Neural crest cell (in vitro differentiated cells): ENCODE measurements at regions not wholly inside any gene's neighbourhood (a gene's known extent, or its start where the extent isn't known, plus 50 kb on each side); places are given as distances from the start of the nearest gene placed in this dataset.

Source experiments
- DNase-seq: peaks from one replicate; pipeline ENCODE4 v3.0.0; 2021; ENCODE audit warnings: low read depth, mixed read lengths, low spot score
- H3K27ac Mint-ChIP-seq: one replicate; pipeline ENCODE4 v1.8.0; 2021; ENCODE audit warnings: mild to moderate bottlenecking, mixed read lengths; ENCODE audit not compliant: unreplicated experiment
- H3K27me3 Mint-ChIP-seq: 2 replicates; pipeline ENCODE4 v1.8.0; 2021; ENCODE audit warnings: low read depth, mild to moderate bottlenecking, mixed read lengths
- H3K36me3 Mint-ChIP-seq: 2 replicates; pipeline ENCODE4 v1.8.0; 2021; ENCODE audit warnings: low read depth, mild to moderate bottlenecking, mixed read lengths
- H3K4me1 Mint-ChIP-seq: 2 replicates; pipeline ENCODE4 v1.8.0; 2021; ENCODE audit warnings: mixed read lengths
- H3K4me3 Mint-ChIP-seq: one replicate; pipeline ENCODE4 v1.8.0; 2021; ENCODE audit warnings: mild to moderate bottlenecking, mixed read lengths
- H3K9me3 Mint-ChIP-seq: 2 replicates; pipeline ENCODE4 v1.8.0; 2021; ENCODE audit warnings: mixed read lengths
- TF ChIP-seq, protein P1 (sequence below): fragments of 200-600 bp; sonication (generic); conservative IDR thresholded peaks from 2 replicates; pipeline ENCODE4 v1.5.0; 2021; ENCODE audit warnings: antibody characterized with exemption, mild to moderate bottlenecking

GRCh38 chr3:159925248-159925647 is 63.4 kb upstream of the IL12A start:
- H3K9me3 Mint-ChIP-seq: no peaks in the 10 kb centered on the region
- H3K4me1 Mint-ChIP-seq: peaks cover 8% of the 10 kb centered on the region
- H3K36me3 Mint-ChIP-seq: no peaks in the 10 kb centered on the region
- no peak overlapping the region for H3K27ac Mint-ChIP-seq
- no peaks in the 10 kb centered on the region for H3K27me3 Mint-ChIP-seq
- no peak for DNase-seq
- TF ChIP-seq, protein P1, sequence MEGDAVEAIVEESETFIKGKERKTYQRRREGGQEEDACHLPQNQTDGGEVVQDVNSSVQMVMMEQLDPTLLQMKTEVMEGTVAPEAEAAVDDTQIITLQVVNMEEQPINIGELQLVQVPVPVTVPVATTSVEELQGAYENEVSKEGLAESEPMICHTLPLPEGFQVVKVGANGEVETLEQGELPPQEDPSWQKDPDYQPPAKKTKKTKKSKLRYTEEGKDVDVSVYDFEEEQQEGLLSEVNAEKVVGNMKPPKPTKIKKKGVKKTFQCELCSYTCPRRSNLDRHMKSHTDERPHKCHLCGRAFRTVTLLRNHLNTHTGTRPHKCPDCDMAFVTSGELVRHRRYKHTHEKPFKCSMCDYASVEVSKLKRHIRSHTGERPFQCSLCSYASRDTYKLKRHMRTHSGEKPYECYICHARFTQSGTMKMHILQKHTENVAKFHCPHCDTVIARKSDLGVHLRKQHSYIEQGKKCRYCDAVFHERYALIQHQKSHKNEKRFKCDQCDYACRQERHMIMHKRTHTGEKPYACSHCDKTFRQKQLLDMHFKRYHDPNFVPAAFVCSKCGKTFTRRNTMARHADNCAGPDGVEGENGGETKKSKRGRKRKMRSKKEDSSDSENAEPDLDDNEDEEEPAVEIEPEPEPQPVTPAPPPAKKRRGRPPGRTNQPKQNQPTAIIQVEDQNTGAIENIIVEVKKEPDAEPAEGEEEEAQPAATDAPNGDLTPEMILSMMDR: no peak
- no peak overlapping the region for H3K4me3 Mint-ChIP-seq

DNA sequence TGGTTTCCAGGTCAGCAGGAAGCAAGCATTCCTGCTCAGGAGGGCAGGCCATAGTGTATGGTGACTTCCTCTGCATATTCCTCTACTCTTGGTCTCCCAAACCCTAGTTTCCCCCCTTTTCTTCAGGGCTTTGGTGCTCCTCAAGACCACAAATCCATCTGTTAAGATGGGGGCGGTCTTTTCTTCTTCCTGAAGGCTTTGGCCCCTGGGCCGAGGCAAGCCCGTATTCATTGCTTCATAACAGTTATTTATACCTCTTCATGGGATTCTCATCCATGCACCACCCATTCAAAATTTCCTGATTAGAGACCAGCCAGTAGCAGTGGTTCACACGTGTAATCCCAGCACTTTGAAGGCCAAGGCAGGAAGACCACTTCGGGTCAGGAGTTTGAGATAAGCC is 62.1 kb upstream of the IL12A start:
- TF ChIP-seq, protein P1: no peak
- Mint-ChIP-seq H3K36me3 (no peaks in the 10 kb centered on the region), H3K27me3 (no peaks in the 10 kb centered on the region), H3K4me1 (peaks cover 8% of the 10 kb centered on the region), H3K27ac (no peak overlapping the region), H3K9me3 (no peaks in the 10 kb centered on the region), H3K4me3 (no peak overlapping the region)
- no peak for DNase-seq

GRCh38 chr3:159928071-159928491 is 60.6 kb upstream of the IL12A start:
- Mint-ChIP-seq H3K27me3 (no peaks in the 10 kb centered on the region), H3K9me3 (peaks cover 5% of the 10 kb centered on the region), H3K27ac (peak overlapping the region; percentile 0), H3K36me3 (peaks cover 1% of the 10 kb centered on the region), H3K4me3 (no peak overlapping the region), H3K4me1 (peaks cover 8% of the 10 kb centered on the region)
- DNase-seq: no peak
- TF ChIP-seq, protein P1: no peak

DNA sequence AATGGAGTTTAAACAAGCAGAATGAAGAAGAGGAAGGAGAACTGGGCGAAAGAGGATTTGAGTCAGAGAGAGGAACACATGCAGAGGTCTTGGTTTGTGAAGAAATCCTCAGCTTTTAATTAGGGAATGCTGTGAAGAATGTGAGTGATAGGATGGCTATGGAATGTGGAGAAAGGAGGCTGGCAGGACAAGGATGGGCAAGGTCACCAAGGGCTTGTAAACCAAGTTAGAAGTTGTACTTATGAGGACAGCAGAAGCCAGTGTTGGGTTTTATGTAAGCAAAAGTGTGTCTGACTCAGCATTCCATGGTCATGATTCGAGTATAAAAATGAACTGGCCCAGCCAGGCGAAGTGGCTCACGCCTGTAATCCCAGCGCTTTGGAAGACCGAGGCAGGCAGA is 60.0 kb upstream of the IL12A start:
- Mint-ChIP-seq H3K4me3 (no peak overlapping the region), H3K27ac (peak overlapping the region; percentile 0), H3K27me3 (no peaks in the 10 kb centered on the region), H3K36me3 (peaks cover 3% of the 10 kb centered on the region), H3K4me1 (peaks cover 8% of the 10 kb centered on the region), H3K9me3 (peaks cover 7% of the 10 kb centered on the region)
- TF ChIP-seq, protein P1: no peak
- no peak for DNase-seq

DNA sequence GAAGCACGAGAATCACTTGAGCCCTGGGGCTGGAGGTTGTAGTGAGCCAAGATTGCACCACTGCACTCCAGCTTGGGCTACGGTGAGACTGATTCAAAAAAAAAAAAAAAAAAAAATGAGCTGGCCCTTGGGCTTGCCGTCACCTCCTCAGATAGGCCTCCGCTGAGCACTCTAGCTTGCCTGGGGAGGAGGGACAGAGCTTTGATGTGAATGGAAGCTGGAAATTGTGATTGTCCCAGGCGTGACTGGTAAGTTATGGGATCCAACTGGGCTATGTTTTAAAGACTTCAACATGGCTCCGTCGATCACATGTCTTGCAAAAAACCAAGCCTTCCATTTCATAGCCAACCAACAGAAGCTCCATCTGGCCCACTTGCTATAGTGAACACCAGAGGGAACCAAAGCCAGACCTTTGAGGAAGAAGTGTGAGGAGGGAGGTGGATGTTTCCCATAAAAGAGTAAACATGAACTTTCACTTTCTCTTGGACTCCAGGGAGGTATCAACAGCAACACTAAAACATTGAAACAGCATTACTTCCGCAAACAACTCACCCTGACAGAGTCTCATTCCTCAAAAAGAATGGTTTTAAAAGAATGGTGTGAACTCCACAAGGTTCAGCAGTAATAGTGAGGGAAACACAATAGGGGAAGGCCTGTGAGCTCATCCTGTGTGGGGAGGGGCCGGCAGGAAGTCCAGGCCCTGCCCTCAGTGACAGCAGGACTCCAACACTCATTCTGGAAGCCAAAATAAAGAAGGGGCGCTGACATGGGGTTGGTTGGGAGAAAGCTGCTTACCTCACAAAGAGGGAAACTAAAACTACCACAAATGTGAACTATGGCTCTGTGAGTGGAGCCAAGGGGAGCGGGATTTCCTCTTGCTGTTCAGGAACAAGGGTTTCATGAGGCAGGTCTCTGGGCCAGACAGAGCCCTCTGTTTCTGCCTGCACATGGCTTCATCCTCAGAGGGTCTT is 59.2 kb upstream of the IL12A start:
- Mint-ChIP-seq H3K27ac (no peak overlapping the region), H3K27me3 (no peaks in the 10 kb centered on the region), H3K9me3 (peaks cover 7% of the 10 kb centered on the region), H3K36me3 (peaks cover 4% of the 10 kb centered on the region), H3K4me3 (no peak overlapping the region), H3K4me1 (peaks cover 8% of the 10 kb centered on the region)
- DNase-seq: no peak
- TF ChIP-seq, protein P1: no peak
